ENCODE measurements at regions not wholly inside any gene's neighbourhood (a gene's known extent, or its start where the extent isn't known, plus 50 kb on each side); places are given as distances from the start of the nearest gene placed in this dataset.

DNA sequence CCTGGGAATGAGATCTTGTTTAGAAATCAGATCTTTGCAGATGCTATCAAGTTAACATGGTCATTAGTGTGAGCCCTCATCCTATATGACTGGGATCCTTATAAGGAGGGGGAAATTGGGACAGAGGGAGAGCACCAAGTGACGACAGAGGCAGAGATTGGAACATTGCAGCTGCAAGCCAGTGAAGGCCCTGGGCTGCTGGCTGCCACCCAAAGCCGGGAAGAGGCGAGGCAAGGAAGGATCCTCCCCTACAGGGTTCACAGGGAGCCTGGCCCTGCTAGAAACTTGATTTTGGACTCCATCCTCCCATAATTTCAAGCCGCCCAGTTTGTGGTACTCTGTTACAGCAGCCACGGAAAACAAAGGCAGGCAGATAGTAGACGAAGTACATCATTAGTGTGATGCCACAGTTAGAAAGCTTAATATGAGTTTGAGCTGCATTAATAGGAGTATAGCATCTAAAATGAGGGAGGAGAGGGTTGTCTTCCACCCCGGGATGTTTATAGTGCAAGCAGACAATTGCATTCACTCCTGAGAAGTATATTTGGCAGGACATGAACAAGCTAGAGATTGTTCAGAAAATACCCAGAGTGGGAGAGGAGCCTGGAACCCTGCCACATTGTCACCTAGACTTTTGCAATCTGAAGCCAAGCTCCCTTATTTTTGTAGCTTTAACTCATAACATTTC, 56.8 kb upstream of the CLMP start:
- TF ChIP-seq, protein P1, sequence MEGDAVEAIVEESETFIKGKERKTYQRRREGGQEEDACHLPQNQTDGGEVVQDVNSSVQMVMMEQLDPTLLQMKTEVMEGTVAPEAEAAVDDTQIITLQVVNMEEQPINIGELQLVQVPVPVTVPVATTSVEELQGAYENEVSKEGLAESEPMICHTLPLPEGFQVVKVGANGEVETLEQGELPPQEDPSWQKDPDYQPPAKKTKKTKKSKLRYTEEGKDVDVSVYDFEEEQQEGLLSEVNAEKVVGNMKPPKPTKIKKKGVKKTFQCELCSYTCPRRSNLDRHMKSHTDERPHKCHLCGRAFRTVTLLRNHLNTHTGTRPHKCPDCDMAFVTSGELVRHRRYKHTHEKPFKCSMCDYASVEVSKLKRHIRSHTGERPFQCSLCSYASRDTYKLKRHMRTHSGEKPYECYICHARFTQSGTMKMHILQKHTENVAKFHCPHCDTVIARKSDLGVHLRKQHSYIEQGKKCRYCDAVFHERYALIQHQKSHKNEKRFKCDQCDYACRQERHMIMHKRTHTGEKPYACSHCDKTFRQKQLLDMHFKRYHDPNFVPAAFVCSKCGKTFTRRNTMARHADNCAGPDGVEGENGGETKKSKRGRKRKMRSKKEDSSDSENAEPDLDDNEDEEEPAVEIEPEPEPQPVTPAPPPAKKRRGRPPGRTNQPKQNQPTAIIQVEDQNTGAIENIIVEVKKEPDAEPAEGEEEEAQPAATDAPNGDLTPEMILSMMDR (IDR thresholded peaks at IDR 0.05; ENCODE audit: low read depth, low read length, missing control alignments), result no peak
- DNase-seq (ENCODE audit: low read depth), result no peak
- H3K4me3 ChIP-seq (ENCODE audit: low read depth, low read length), result no peak overlapping the region

DNA sequence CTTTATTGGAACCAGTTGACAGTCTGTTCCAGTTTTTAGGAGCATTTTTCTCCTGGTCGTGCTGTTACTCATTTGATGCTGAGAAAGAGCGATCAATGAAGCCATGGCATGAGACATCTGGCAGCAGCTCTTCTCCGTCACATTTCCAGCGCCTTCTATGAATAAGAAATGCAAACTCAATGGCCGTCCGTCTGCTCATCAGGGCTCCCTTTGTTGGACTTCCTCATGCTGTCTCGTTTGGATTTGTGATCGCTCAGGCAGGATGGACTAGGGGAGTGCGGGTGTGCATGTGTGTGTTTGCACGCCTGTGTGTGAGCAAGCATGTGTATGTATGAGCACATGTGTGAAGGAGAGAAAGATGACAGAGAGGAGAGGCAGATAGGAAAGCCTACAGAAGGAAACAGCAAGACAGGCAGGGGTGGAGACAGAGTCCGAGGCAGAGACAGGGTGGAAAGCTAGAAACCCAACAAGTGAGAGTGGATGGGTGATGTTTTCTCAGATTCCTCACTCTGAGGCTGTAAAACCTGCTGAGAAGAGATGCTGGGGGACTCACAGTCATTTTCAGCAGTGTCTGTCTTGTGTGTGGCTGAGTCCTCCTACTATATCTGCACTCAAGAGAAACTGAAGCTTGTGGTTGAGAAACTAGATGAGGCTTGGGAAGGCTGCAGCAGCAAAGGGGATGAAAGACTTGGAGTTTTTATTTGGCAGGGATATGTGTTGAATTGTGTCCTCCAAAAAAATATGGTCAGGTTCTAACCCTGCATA, 56.0 kb upstream of the CLMP start:
- no peak for DNase-seq (ENCODE audit: low read depth)
- TF ChIP-seq, protein P1 (IDR thresholded peaks at IDR 0.05; ENCODE audit: low read depth, low read length, missing control alignments), result no peak
- H3K4me3 ChIP-seq (ENCODE audit: low read depth, low read length), result no peak overlapping the region

DNA sequence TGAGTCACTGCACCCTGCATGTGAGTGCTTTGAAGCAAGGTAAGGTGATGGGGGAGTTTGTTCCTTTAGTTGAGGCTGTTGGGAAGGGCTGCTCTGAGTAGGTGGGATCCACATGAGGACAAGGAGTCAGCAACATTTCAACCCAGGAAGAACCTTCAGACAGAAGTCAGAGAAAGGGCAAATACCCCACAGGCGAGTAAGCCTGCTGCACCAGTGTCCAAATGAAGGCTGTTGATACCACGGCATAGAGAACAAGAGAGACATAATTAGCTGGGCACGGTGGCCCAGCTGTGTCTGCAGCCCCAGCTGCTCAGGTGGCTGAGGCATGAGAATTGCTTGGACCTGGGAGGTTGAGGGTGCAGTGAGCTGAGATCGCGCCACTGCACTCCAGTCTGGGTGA, 54.3 kb upstream of the CLMP start:
- H3K4me3 ChIP-seq (ENCODE audit: low read depth, low read length), result no peak overlapping the region
- DNase-seq (ENCODE audit: low read depth), result no peak
- TF ChIP-seq, protein P1 (IDR thresholded peaks at IDR 0.05; ENCODE audit: low read depth, low read length, missing control alignments), result no peak

DNA sequence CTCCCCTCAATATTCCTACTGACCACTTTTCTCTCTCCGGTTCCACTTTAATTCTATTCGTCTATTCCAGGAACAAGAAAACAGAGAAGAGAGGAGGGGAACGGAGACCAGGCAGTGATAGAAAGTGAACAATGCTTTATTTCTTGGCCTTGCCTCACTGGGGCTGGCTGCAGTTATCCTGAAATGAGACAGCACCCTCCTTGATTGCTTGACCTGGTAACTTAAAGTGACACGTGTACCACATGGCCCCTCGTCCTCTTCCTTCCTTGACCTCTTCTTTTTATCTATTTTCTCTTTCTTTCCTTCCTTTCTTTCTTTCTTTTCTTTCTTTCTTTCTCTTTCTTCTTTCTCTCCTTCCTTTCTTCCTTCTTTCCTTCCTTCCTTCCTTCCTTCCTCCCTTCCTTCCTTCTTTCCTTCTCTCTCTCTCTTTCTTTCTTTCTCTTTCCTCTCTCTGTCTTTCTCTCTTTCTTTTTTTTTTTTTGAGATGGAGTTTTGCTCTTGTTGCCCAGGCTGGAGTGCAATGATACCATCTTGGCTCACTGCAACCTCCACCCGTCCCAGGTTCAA, 52.8 kb upstream of the CLMP start:
- no peak for DNase-seq (ENCODE audit: low read depth)
- TF ChIP-seq, protein P1 (IDR thresholded peaks at IDR 0.05; ENCODE audit: low read depth, low read length, missing control alignments), result no peak
- no peak overlapping the region for H3K4me3 ChIP-seq (ENCODE audit: low read depth, low read length)

DNA sequence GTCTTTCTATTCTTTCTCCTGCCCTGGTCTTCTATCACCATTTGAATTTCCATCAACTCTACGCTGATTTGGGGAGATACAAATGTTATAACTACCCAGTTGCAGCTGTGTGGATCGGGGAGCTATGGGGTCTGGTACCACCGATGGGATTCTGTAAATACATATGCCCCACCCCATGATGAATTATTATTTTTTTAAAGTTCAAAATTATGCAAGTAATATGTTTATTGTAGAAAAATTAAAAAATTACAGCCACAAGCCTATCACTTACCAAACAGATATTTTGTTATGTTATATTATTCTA, 52.4 kb upstream of the CLMP start:
- DNase-seq (ENCODE audit: low read depth), result no peak
- no peak overlapping the region for H3K4me3 ChIP-seq (ENCODE audit: low read depth, low read length)
- TF ChIP-seq, protein P1 (IDR thresholded peaks at IDR 0.05; ENCODE audit: low read depth, low read length, missing control alignments), result no peak

DNA sequence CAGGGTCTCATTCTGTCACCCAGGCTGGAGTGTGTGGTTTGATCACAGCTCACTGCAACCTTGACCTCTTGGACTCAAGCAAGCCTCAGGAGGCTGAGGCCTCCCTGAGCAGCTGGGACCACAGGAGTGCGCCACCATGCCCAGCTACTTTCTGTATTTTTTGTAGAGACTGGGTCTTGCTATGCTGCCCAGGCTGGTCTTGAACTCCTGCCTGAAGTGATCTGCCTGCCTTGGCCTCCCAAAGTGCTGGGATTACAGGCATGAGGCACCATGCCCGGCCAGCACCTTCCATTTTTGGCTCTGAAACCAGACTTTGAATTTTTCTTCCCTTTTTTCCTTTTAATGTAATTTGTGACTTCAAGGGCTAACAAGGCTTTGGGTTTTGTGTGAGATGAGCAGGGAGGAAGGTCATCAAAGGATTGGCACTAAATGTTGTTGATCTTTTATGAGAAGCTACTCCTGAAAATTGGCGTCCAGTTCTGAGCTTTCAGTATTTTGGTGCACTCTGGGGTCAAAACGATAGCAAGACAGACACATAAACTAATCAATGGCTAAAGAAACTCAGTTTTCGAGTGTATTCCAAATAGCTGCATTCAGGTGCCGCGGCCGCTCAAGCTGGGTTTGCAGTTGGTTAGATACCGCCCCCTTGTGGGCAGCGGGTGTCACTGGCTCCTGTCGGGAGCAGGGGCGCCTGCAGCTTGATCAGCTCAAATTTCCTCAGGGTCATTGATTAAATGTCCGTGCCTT, 51.9 kb upstream of the CLMP start:
- H3K4me3 ChIP-seq (ENCODE audit: low read depth, low read length), result no peak overlapping the region
- DNase-seq (ENCODE audit: low read depth), result peak; percentile 33
- TF ChIP-seq, protein P1 (IDR thresholded peaks at IDR 0.05; ENCODE audit: low read depth, low read length, missing control alignments), result peak; percentile 97
